Peyer's patch (tissue), 4 donors: ENCODE measurements at regions not wholly inside any gene's neighbourhood (a gene's known extent, or its start where the extent isn't known, plus 50 kb on each side); places are given as distances from the start of the nearest gene placed in this dataset.

Source experiments
- DNase-seq, 3 donors: peaks; one replicate each; pipeline ENCODE4 v3.0.0-alpha.2; 2017 to 2019
- H3K27ac ChIP-seq, 4 donors: fragments of 200-600 bp; sonication (generic); one replicate each; pipeline ENCODE4 v1.5.1; 2016 to 2019
- H3K27me3 ChIP-seq, 2 donors: fragments of 200-600 bp; sonication (generic); one replicate each; pipeline ENCODE4 v1.5.1; 2019
- H3K36me3 ChIP-seq, 3 donors: fragments of 200-600 bp; sonication (generic); one replicate each; pipeline ENCODE4 v1.5.1; 2016 to 2019
- H3K4me1 ChIP-seq, 4 donors: fragments of 200-600 bp; sonication (generic); one replicate each; pipeline ENCODE4 v1.5.1; 2016 to 2019
- H3K4me3 ChIP-seq, 4 donors: fragments of 200-600 bp; sonication (generic); 1 replicate in 3 of 4; 2 replicates in 1 of 4; pipeline ENCODE4 v1.5.1; 2016 to 2019; ENCODE audit warnings: mild to moderate bottlenecking in 1 of 4
- H3K9me3 ChIP-seq, 4 donors: fragments of 200-600 bp; sonication (generic); one replicate each; pipeline ENCODE4 v1.5.1; 2016 to 2019; ENCODE audit warnings: mild to moderate bottlenecking in 1 of 4
- CTCF ChIP-seq, 6 experiments: fragments of 450-650 bp in 4 of 6; fragments of 200-600 bp in 2 of 6; sonication (generic) in 1 of 6; IDR thresholded peaks; one replicate each; pipeline ENCODE4 v1.5.1; 2017 to 2019; ENCODE audit warnings: antibody characterized with exemption in 6 of 6, mild to moderate bottlenecking in 3 of 6, moderate library complexity in 1 of 6
- POLR2A ChIP-seq, 2 donors: fragments of 450-650 bp; IDR thresholded peaks; one replicate each; pipeline ENCODE4 v1.5.1; 2017; ENCODE audit warnings: antibody characterized with exemption in 2 of 2, mild to moderate bottlenecking in 2 of 2, moderate library complexity in 2 of 2

- no peak for DNase-seq
- no peaks in the 10 kb centered on the region for H3K4me1 ChIP-seq
- TF ChIP-seq POLR2A (IDR thresholded peaks at IDR 0.05) = no peak
- no peak for TF ChIP-seq CTCF (IDR thresholded peaks at IDR 0.05)
- H3K4me3 ChIP-seq = no peak overlapping the region
- no peak overlapping the region for H3K27ac ChIP-seq
- no peaks in the 10 kb centered on the region for H3K9me3 ChIP-seq
- no peaks in the 10 kb centered on the region for H3K36me3 ChIP-seq
- H3K27me3 ChIP-seq = no peaks in the 10 kb centered on the region
These were observed 569.6 kb downstream of the NTRK3 start for GRCh38 chr15:87686841-87687522.

- TF ChIP-seq CTCF (IDR thresholded peaks at IDR 0.05) (no peak), POLR2A (IDR thresholded peaks at IDR 0.05) (no peak)
- Histone ChIP-seq H3K9me3 (no peaks in the 10 kb centered on the region), H3K36me3 (no peaks in the 10 kb centered on the region), H3K4me1 (no peaks in the 10 kb centered on the region), H3K27me3 (no peaks in the 10 kb centered on the region), H3K4me3 (no peak overlapping the region), H3K27ac (no peak overlapping the region)
- DNase-seq = no peak
These were observed 570.2 kb downstream of the NTRK3 start for GRCh38 chr15:87686339-87686738.

DNA sequence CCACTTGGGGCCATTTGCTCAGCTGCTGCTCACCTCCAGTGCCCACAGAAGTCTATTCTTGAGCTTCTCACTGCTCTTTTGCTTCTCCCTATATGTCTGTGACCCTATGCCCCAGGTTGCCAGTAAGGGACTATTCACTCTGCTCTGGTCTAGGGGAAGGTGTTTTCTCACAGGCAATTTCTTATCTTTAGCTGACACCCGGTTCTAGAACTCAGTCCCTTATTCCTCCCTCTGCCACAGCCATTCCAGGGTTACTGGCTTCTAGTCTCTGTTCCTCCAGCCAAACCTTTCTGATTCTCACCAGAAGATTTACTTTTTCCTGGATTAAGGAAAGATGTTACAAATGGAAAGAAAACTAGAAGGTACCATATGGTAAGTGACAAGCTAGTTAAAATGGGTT is 574.0 kb downstream of the NTRK3 start:
- no peak overlapping the region for H3K27ac ChIP-seq
- H3K36me3 ChIP-seq = no peaks in the 10 kb centered on the region
- TF ChIP-seq CTCF (IDR thresholded peaks at IDR 0.05) (no peak), POLR2A (IDR thresholded peaks at IDR 0.05) (no peak)
- no peaks in the 10 kb centered on the region for H3K9me3 ChIP-seq
- no peak for DNase-seq
- H3K27me3 ChIP-seq = no peaks in the 10 kb centered on the region
- H3K4me1 ChIP-seq = no peaks in the 10 kb centered on the region
- H3K4me3 ChIP-seq = no peak overlapping the region

GRCh38 chr15:87681104-87681503 is 575.4 kb downstream of the NTRK3 start:
- Histone ChIP-seq H3K4me3 (no peak overlapping the region), H3K27ac (no peak overlapping the region), H3K36me3 (no peaks in the 10 kb centered on the region), H3K9me3 (no peaks in the 10 kb centered on the region), H3K4me1 (no peaks in the 10 kb centered on the region), H3K27me3 (no peaks in the 10 kb centered on the region)
- TF ChIP-seq CTCF (IDR thresholded peaks at IDR 0.05) (no peak), POLR2A (IDR thresholded peaks at IDR 0.05) (no peak)
- no peak for DNase-seq

DNA sequence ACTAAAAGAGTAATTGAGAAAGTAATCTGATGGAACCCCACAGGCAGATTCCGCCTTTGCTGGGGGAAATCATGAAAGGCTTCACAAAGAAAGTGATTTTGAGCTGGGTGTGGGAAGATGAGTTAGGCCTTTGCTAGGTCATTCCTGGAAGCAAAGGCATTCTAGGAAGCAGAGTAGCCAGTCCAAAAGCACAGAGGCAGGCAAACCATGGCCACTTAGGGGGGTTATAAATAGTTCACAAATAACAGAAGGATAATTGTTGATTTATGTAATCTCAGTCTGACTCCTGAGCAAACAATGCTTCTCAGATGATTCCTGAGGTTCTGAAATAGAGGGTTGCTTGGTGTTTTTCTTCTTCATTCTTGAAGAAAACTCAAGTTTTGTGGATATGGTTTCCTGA is 576.3 kb downstream of the NTRK3 start:
- no peaks in the 10 kb centered on the region for H3K4me1 ChIP-seq
- TF ChIP-seq POLR2A (IDR thresholded peaks at IDR 0.05) (no peak), CTCF (IDR thresholded peaks at IDR 0.05) (no peak)

DNA sequence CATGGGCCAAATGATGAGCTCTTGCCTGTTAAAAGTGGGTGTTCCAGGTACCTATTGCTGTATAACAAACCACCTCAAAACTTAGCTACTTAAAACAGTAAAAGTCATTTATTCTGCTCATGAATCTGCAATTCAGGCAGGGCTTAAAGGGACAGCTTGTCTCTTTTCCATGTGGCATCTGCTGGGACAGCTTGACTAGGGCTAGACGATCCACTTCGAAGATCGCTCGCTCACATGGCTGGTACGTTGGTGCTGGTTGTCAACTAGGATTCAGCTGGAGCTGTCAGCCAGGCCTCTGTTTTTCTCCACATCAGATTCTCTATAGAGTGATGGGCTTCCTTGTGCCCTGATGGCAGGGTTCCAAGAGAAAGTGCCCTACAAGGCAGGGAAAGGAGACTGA is 581.3 kb downstream of the NTRK3 start:
- no peaks in the 10 kb centered on the region for H3K36me3 ChIP-seq
- no peak overlapping the region for H3K4me3 ChIP-seq
- H3K27ac ChIP-seq = no peak overlapping the region
- TF ChIP-seq CTCF (IDR thresholded peaks at IDR 0.05) (no peak), POLR2A (IDR thresholded peaks at IDR 0.05) (no peak)
- no peak for DNase-seq
- no peaks in the 10 kb centered on the region for H3K4me1 ChIP-seq
- H3K27me3 ChIP-seq = no peaks in the 10 kb centered on the region
- no peaks in the 10 kb centered on the region for H3K9me3 ChIP-seq

More for the DNA sequence above, 576.3 kb downstream of the NTRK3 start:
- no peaks in the 10 kb centered on the region for H3K36me3 ChIP-seq
- no peak overlapping the region for H3K4me3 ChIP-seq
- no peaks in the 10 kb centered on the region for H3K9me3 ChIP-seq
- H3K27me3 ChIP-seq = no peaks in the 10 kb centered on the region
- no peak for DNase-seq
- no peak overlapping the region for H3K27ac ChIP-seq
